Stimulated activated CD4-positive, alpha-beta T cell treated with anti-CD3 and anti-CD28 coated beads, Interleukin-4, amount 100 ng/mL, for 1 hour (primary cell): ENCODE measurements at regions not wholly inside any gene's neighbourhood (a gene's known extent, or its start where the extent isn't known, plus 50 kb on each side); places are given as distances from the start of the nearest gene placed in this dataset.

Experiments
- DNase-seq: peaks from one replicate; pipeline ENCODE4 v3.0.0-alpha.2; 2020

- DNase-seq: no peak
Measured at GRCh38 chr2:220241423-220241822, 614.0 kb downstream of the SLC4A3 start.

GRCh38 chr2:220243571-220243970, 616.1 kb downstream of the SLC4A3 start:
- DNase-seq: no peak

GRCh38 chr2:220246386-220246785, 619.0 kb downstream of the SLC4A3 start:
- no peak for DNase-seq

- DNase-seq: no peak
Measured at GRCh38 chr2:220247588-220248350, 620.3 kb downstream of the SLC4A3 start.

- no peak for DNase-seq
Measured at GRCh38 chr2:220259662-220260061, 632.2 kb downstream of the SLC4A3 start.

GRCh38 chr2:220263300-220263699, 635.9 kb downstream of the SLC4A3 start:
- no peak for DNase-seq

- DNase-seq: no peak
Measured at GRCh38 chr2:220269367-220269766, 641.9 kb downstream of the SLC4A3 start.

- DNase-seq: no peak
Measured at GRCh38 chr2:220270481-220271070, 643.1 kb downstream of the SLC4A3 start.

GRCh38 chr2:220272656-220273055, 645.2 kb downstream of the SLC4A3 start:
- DNase-seq: no peak

- DNase-seq: no peak
Measured at GRCh38 chr2:220273082-220273481, 645.7 kb downstream of the SLC4A3 start.

- DNase-seq: no peak
Measured at GRCh38 chr2:220275454-220275853, 648.0 kb downstream of the SLC4A3 start.

- DNase-seq: no peak
Measured at GRCh38 chr2:220276741-220277444, 649.5 kb downstream of the SLC4A3 start.

- DNase-seq: no peak
Measured at GRCh38 chr2:220277445-220277975, 650.1 kb downstream of the SLC4A3 start.

GRCh38 chr2:220278022-220278421, 650.6 kb downstream of the SLC4A3 start:
- no peak for DNase-seq

GRCh38 chr2:220279372-220279771, 651.9 kb downstream of the SLC4A3 start:
- no peak for DNase-seq

GRCh38 chr2:220279840-220280239, 652.4 kb downstream of the SLC4A3 start:
- no peak for DNase-seq

- no peak for DNase-seq
Measured at GRCh38 chr2:220280736-220281135, 653.3 kb downstream of the SLC4A3 start.

- DNase-seq: no peak
Measured at GRCh38 chr2:220281771-220282170, 654.3 kb downstream of the SLC4A3 start.

GRCh38 chr2:220282236-220282635, 654.8 kb downstream of the SLC4A3 start:
- no peak for DNase-seq

GRCh38 chr2:220293966-220294365, 666.5 kb downstream of the SLC4A3 start:
- DNase-seq: no peak

- DNase-seq: no peak
Measured at GRCh38 chr2:220296174-220296573, 668.7 kb downstream of the SLC4A3 start.

- DNase-seq: no peak
Measured at GRCh38 chr2:220297093-220297492, 669.7 kb downstream of the SLC4A3 start.

GRCh38 chr2:220300806-220301205, 673.4 kb downstream of the SLC4A3 start:
- no peak for DNase-seq

- no peak for DNase-seq
Measured at GRCh38 chr2:220302756-220303155, 675.3 kb downstream of the SLC4A3 start.
